GM06990 (cell line): ENCODE measurements at regions not wholly inside any gene's neighbourhood (a gene's known extent, or its start where the extent isn't known, plus 50 kb on each side); places are given as distances from the start of the nearest gene placed in this dataset.

Experiments
- DNase-seq: peaks from one replicate; pipeline ENCODE4 v3.0.0-alpha.2; 2011; ENCODE audit not compliant: insufficient read length; ENCODE audit errors: extremely low read depth
- H3K27me3 ChIP-seq: replicated peaks from 2 replicates; pipeline ENCODE4 v1.6.0; 2011; ENCODE audit warnings: low read length; ENCODE audit not compliant: control insufficient read depth, insufficient read depth
- H3K36me3 ChIP-seq: 2 replicates; pipeline ENCODE4 v1.5.1; 2011; ENCODE audit warnings: low read length; ENCODE audit not compliant: control insufficient read depth, insufficient read depth
- H3K4me3 ChIP-seq: replicated peaks from 2 replicates; pipeline ENCODE4 v1.5.1; 2011; ENCODE audit warnings: low read depth, mild to moderate bottlenecking, control low read depth, low read length
- CTCF ChIP-seq: IDR thresholded peaks from 2 replicates; pipeline ENCODE4 v1.5.1; 2011; ENCODE audit warnings: low read length, control low read depth, mild to moderate bottlenecking, inconsistent platforms; ENCODE audit not compliant: insufficient read depth, poor library complexity, severe bottlenecking

DNA sequence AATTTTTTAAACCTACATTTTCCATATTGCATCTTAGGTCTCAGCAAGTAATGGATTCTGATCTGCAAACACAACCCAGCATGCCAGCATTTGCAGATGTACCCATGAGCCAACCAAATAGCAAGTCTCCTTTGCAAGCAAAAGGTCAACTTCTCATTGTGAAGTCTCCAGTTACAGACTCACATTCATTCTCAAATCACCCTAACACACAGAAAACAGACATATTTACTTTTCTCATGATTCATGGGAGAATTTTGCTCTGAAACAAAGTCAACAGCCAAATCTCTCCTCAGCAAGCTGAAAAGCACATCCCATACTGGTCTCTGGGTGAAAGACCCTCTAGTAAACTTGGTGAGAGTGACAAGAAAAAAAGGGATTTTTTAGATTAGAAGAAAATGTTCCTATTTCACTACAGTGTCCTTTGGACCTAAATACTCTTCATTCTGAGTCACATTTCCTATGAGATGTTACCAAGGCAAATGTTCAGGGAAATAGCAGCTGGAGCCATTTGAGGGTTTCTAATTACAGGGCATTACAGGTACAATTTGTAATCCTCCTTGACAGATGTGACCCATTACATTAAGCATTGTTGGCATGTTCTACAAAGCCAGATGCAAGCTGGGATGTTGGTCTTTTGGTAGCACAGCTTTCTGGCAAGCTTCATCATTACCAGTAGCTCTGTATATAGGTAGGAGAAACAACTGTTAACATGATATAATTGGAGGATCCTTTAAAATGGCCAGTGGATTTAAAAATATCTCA is 383.3 kb downstream of the SMARCA1 start:
- Histone ChIP-seq H3K36me3 (no peaks in the 10 kb centered on the region), H3K27me3 (no peaks in the 10 kb centered on the region), H3K4me3 (no peak overlapping the region)
- TF ChIP-seq CTCF: no peak
- no peak for DNase-seq

GRCh38 chrX:129125122-129125914 is 398.0 kb downstream of the SMARCA1 start:
- no peak for TF ChIP-seq CTCF
- no peak for DNase-seq
- Histone ChIP-seq H3K36me3 (no peaks in the 10 kb centered on the region), H3K27me3 (no peaks in the 10 kb centered on the region; the same call in 1 of the 2 replicates), H3K4me3 (no peak overlapping the region)

- no peak for TF ChIP-seq CTCF
- Histone ChIP-seq H3K36me3 (no peaks in the 10 kb centered on the region), H3K27me3 (no peaks in the 10 kb centered on the region; the same call in 1 of the 2 replicates), H3K4me3 (no peak overlapping the region)
- no peak for DNase-seq
Measured at GRCh38 chrX:129123795-129124194, 399.5 kb downstream of the SMARCA1 start.

- Histone ChIP-seq H3K36me3 (no peaks in the 10 kb centered on the region), H3K27me3 (no peaks in the 10 kb centered on the region), H3K4me3 (no peak overlapping the region)
- no peak for TF ChIP-seq CTCF
- no peak for DNase-seq
Measured at GRCh38 chrX:129116676-129117470, 406.4 kb downstream of the SMARCA1 start.

DNA sequence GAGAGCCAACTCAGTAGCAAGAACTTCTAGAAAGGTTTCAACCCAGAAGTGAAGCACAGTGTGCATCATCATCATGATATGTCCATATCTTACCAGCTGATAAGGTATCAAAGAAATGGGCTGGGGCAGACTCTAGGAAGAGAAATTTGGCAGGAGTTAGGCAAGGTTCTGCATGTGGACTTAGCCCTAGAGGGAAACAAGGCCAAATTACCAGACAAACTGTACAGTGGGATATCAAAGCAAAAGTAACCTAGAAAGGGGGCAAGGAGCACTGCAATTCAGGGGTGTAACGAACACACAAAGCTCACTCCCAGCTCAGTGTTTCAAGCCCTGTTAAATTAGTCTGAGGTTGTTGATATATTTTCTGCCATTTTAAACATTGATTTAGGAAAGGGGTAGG is 407.4 kb downstream of the SMARCA1 start:
- Histone ChIP-seq H3K27me3 (no peaks in the 10 kb centered on the region), H3K4me3 (no peak overlapping the region), H3K36me3 (no peaks in the 10 kb centered on the region)
- DNase-seq: no peak
- TF ChIP-seq CTCF: no peak
